B cell (primary cell): ENCODE measurements at regions not wholly inside any gene's neighbourhood (a gene's known extent, or its start where the extent isn't known, plus 50 kb on each side); places are given as distances from the start of the nearest gene placed in this dataset.

Experiments
- ATAC-seq: fragments of 200-7000 bp; cut with Tn5 transposase; one replicate; pipeline ENCODE4 v1.10.0; 2021; ENCODE audit warnings: low read depth, mild to moderate bottlenecking, moderate number of reproducible peaks, moderate library complexity
- CTCF ChIA-PET: fragments of 350-600 bp; sonication (Branson Sonifier 250); formaldehyde crosslinking; loops from one replicate; lab custom pipeline; 2021; ENCODE audit warnings: antibody characterized with exemption, inconsistent platforms; lab: Charles Lee
- POLR2A ChIA-PET: fragments of 350-600 bp; sonication (Branson Sonifier 250); formaldehyde crosslinking; loops from one replicate; lab custom pipeline; 2021; ENCODE audit warnings: antibody characterized with exemption; lab: Charles Lee
- DNase-seq: peaks from one replicate; pipeline ENCODE4 v3.0.0; 2013
- H2AFZ ChIP-seq: 2 replicates; pipeline ENCODE4 v1.6.1; 2012; ENCODE audit warnings: mild to moderate bottlenecking, low read depth, low read length; ENCODE audit not compliant: insufficient read depth, poor library complexity, severe bottlenecking
- H3K27ac ChIP-seq, 2 donors: 1 replicate in 1 of 2; 2 replicates in 1 of 2; pipeline ENCODE4 v1.5.1; 2012 to 2013; ENCODE audit warnings: low read length in 2 of 2, mild to moderate bottlenecking in 2 of 2, moderate library complexity in 1 of 2
- H3K27me3 ChIP-seq, 4 experiments: fragments of 200-600 bp in 1 of 4; sonication (generic) in 1 of 4; replicated peaks in 1 of 4; 1 replicate in 2 of 4; 2 replicates in 2 of 4; pipeline versions ENCODE4 v1.6.1 to v1.7.0; 2013 to 2016; ENCODE audit warnings: low read length in 3 of 4, mild to moderate bottlenecking in 2 of 4, mixed read lengths in 1 of 4, moderate library complexity in 1 of 4; ENCODE audit not compliant: insufficient read depth in 4 of 4, control insufficient read depth in 3 of 4; ENCODE audit errors: control extremely low read depth in 1 of 4
- H3K36me3 ChIP-seq, 2 experiments: replicated peaks in 1 of 2; 1 replicate in 1 of 2; 2 replicates in 1 of 2; pipeline versions ENCODE4 v1.6.1 to v1.7.1; 2013; ENCODE audit warnings: low read length in 1 of 2; ENCODE audit not compliant: insufficient read depth in 2 of 2, control insufficient read depth in 1 of 2; ENCODE audit errors: control extremely low read depth in 1 of 2, extremely low read depth in 1 of 2
- H3K4me1 ChIP-seq, 2 donors: fragments of 200-600 bp in 1 of 2; sonication (generic) in 1 of 2; 1 replicate in 1 of 2; 2 replicates in 1 of 2; pipeline versions ENCODE4 v1.5.1 to v1.6.1; 2013 to 2017; ENCODE audit warnings: low read length in 2 of 2; ENCODE audit not compliant: control insufficient read depth in 2 of 2, insufficient read depth in 2 of 2
- H3K4me2 ChIP-seq: replicated peaks from 2 replicates; pipeline ENCODE3; 2012; ENCODE audit warnings: mild to moderate bottlenecking, low read depth, low read length; ENCODE audit not compliant: poor library complexity, severe bottlenecking
- H3K4me3 ChIP-seq, 5 experiments: fragments of 200-600 bp in 1 of 5; sonication (generic) in 1 of 5; 1 replicate in 3 of 5; 2 replicates in 2 of 5; pipeline versions ENCODE4 v1.5.1 to v1.7.0; 2011 to 2016; ENCODE audit warnings: low read length in 4 of 5, mild to moderate bottlenecking in 4 of 5, low read depth in 2 of 5, control low read depth in 1 of 5, moderate library complexity in 1 of 5; ENCODE audit not compliant: insufficient read depth in 1 of 5; ENCODE audit errors: control extremely low read depth in 1 of 5, extremely low read depth in 1 of 5
- H3K79me2 ChIP-seq: fragments of 200-600 bp; sonication (generic); one replicate; pipeline ENCODE4 v1.6.0; 2016; ENCODE audit warnings: low read length; ENCODE audit not compliant: control insufficient read depth, insufficient read depth
- H3K9ac ChIP-seq: fragments of 200-600 bp; sonication (generic); 2 replicates; pipeline ENCODE4 v1.6.1; 2017; ENCODE audit warnings: mild to moderate bottlenecking, low read length, moderate library complexity
- H3K9me3 ChIP-seq, 3 donors: one replicate each; pipeline versions ENCODE4 v1.6.1 to v1.7.1; 2013; ENCODE audit warnings: low read length in 2 of 3; ENCODE audit not compliant: control insufficient read depth in 2 of 3, insufficient read depth in 1 of 3; ENCODE audit errors: control extremely low read depth in 1 of 3
- H4K20me1 ChIP-seq: 2 replicates; pipeline ENCODE4 v1.6.0; 2012; ENCODE audit warnings: mild to moderate bottlenecking, low read length; ENCODE audit not compliant: insufficient read depth, control insufficient read depth, poor library complexity, severe bottlenecking
- H3K27ac Mint-ChIP-seq: one replicate; pipeline ENCODE4 v1.8.0; 2021; ENCODE audit warnings: mixed read lengths
- H3K27me3 Mint-ChIP-seq: one replicate; pipeline ENCODE4 v1.8.0; 2021; ENCODE audit warnings: mixed read lengths
- H3K4me1 Mint-ChIP-seq: one replicate; pipeline ENCODE4 v1.8.0; 2021; ENCODE audit warnings: mixed read lengths
- H3K4me3 Mint-ChIP-seq: one replicate; pipeline ENCODE4 v1.8.0; 2021; ENCODE audit warnings: mixed read lengths
- H3K9me3 Mint-ChIP-seq: one replicate; pipeline ENCODE4 v1.8.0; 2022; ENCODE audit warnings: mixed read lengths; ENCODE audit not compliant: insufficient read depth
- EZH2 ChIP-seq: IDR thresholded peaks from 2 replicates; pipeline ENCODE4 v1.6.1; 2012; ENCODE audit warnings: borderline replicate concordance, low read depth, mild to moderate bottlenecking, moderate library complexity, low read length; ENCODE audit not compliant: insufficient read depth, poor library complexity, severe bottlenecking
- WGBS: methylation state at CpG from one replicate; pipeline ENCODE4 v1.1.5; 2013; ENCODE audit warnings: missing lambda C conversion rate; ENCODE audit not compliant: insufficient coverage; 5-methylcytosine and 5-hydroxymethylcytosine counted together
- intact Hi-C: fragments of 100-400 bp; cut with micrococcal nuclease; formaldehyde crosslinking; loops from one replicate; pipeline ENCODE4 v1.10.0; 2022
- TF ChIP-seq, protein P1 (sequence below): fragments of 200-600 bp; IDR thresholded peaks from one replicate; pipeline ENCODE4 v1.8.0; 2022; ENCODE audit warnings: antibody characterized with exemption, mild to moderate bottlenecking

DNA sequence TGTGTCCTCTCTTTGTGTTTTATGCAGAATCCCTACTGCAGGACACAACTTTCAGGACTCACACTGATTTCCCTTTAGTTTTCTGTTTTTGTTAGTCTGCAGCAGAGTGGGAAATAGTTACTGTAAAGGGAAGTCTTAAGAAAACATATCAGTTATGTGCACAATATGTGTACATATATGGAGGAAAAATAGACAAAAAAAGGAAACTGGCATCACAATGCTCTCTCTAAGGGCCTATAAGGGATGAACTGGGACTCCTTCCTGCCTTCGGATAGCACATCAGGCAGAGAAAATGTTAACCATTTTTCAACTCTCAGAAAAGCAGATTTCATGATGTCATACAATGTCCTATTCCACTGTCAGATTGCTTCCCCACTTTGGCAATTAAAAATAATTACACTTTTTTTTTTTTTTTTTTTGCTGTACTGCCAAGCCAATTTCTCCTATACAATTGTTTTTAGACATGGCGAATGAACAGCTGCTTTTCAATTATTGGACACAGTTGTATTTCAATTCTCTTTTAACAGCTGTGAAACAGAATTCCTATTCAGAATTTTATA lies 112.5 kb upstream of the KCNJ16 start:
- Mint-ChIP-seq H3K4me1 (no peaks in the 10 kb centered on the region), H3K9me3 (no peaks in the 10 kb centered on the region), H3K27ac (no peak overlapping the region), H3K4me3 (no peak overlapping the region), H3K27me3 (no peaks in the 10 kb centered on the region)
- CTCF ChIA-PET: no interaction called here
- POLR2A ChIA-PET: no interaction called here
- H3K9me3 ChIP-seq: no peaks in the 10 kb centered on the region
- no peak overlapping the region for H3K4me2 ChIP-seq
- no peak overlapping the region for H3K9ac ChIP-seq
- no peaks in the 10 kb centered on the region for H3K27me3 ChIP-seq
- no peak overlapping the region for H3K27ac ChIP-seq
- no peaks in the 10 kb centered on the region for H3K4me1 ChIP-seq
- H3K4me3 ChIP-seq: no peak overlapping the region
- no peak overlapping the region for H2AFZ ChIP-seq
- no peaks in the 10 kb centered on the region for H3K36me3 ChIP-seq
- H4K20me1 ChIP-seq: no peaks in the 10 kb centered on the region
- intact Hi-C loops: no loop called here
- no peak for ATAC-seq
- H3K79me2 ChIP-seq: no peaks in the 10 kb centered on the region
- TF ChIP-seq, protein P1, sequence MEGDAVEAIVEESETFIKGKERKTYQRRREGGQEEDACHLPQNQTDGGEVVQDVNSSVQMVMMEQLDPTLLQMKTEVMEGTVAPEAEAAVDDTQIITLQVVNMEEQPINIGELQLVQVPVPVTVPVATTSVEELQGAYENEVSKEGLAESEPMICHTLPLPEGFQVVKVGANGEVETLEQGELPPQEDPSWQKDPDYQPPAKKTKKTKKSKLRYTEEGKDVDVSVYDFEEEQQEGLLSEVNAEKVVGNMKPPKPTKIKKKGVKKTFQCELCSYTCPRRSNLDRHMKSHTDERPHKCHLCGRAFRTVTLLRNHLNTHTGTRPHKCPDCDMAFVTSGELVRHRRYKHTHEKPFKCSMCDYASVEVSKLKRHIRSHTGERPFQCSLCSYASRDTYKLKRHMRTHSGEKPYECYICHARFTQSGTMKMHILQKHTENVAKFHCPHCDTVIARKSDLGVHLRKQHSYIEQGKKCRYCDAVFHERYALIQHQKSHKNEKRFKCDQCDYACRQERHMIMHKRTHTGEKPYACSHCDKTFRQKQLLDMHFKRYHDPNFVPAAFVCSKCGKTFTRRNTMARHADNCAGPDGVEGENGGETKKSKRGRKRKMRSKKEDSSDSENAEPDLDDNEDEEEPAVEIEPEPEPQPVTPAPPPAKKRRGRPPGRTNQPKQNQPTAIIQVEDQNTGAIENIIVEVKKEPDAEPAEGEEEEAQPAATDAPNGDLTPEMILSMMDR: no peak
- TF ChIP-seq EZH2: no peak
- WGBS: 100% methylated on average over 1 of the region's 2 CpGs
- no peak for DNase-seq

DNA sequence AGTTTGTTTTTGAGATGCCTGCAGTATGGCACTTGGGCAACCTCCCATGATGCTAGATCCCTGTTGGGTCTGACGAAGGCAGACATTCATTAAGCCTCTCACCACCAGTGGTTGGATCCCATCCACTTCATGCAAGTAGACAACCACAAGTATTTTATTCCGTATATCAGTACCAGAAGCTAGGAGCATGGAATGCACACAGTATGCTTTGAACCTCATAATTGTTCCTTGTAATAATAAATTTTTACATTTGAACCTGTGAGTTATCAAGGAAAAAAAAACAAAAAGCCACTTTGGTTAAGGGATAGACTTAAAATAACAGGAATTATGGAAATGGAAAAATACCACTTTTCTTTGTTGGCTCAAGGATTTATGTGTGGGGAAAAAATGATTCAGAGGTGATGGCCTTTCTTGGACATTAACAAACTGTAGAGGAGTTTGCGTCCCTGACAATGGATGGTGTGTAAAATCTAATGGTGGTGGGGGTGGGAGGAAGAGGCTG lies 107.1 kb upstream of the KCNJ16 start:
- no peaks in the 10 kb centered on the region for H4K20me1 ChIP-seq
- H3K9me3 ChIP-seq: no peaks in the 10 kb centered on the region
- Mint-ChIP-seq H3K4me1 (no peaks in the 10 kb centered on the region), H3K27me3 (no peaks in the 10 kb centered on the region), H3K4me3 (no peak overlapping the region), H3K27ac (no peak overlapping the region), H3K9me3 (no peaks in the 10 kb centered on the region)
- TF ChIP-seq, protein P1: no peak
- no peak for TF ChIP-seq EZH2
- H3K27ac ChIP-seq: no peak overlapping the region
- no peaks in the 10 kb centered on the region for H3K27me3 ChIP-seq
- ChIA-PET CTCF (no interaction called here), POLR2A (no interaction called here)
- no peaks in the 10 kb centered on the region for H3K36me3 ChIP-seq
- ATAC-seq (no peak), DNase-seq (no peak)
- no peak overlapping the region for H3K4me2 ChIP-seq
- H2AFZ ChIP-seq: no peak overlapping the region
- no peak overlapping the region for H3K9ac ChIP-seq
- no peaks in the 10 kb centered on the region for H3K4me1 ChIP-seq
- 100% methylated on average over 2 of the region's 3 CpGs for WGBS
- H3K4me3 ChIP-seq: no peak overlapping the region
- intact Hi-C loops: no loop called here
- no peaks in the 10 kb centered on the region for H3K79me2 ChIP-seq
